NCI-H187 (cell line): ENCODE measurements at regions not wholly inside any gene's neighbourhood (a gene's known extent, or its start where the extent isn't known, plus 50 kb on each side); places are given as distances from the start of the nearest gene placed in this dataset.
"Not testable (repeated sequence)": the region's sequence is repeated elsewhere in the genome, so short reads cannot be mapped to it uniquely, and the experiment has no call there.

Experiments used
- DNase-seq, 2 experiments: peaks; one replicate each; lab custom pipeline; 2025; lab: John Stamatoyannopoulos, UW

- DNase-seq = no peak
Observed at GRCh38 chr12:126436041-126436440, 1370.8 kb downstream of the AACS start.

DNA sequence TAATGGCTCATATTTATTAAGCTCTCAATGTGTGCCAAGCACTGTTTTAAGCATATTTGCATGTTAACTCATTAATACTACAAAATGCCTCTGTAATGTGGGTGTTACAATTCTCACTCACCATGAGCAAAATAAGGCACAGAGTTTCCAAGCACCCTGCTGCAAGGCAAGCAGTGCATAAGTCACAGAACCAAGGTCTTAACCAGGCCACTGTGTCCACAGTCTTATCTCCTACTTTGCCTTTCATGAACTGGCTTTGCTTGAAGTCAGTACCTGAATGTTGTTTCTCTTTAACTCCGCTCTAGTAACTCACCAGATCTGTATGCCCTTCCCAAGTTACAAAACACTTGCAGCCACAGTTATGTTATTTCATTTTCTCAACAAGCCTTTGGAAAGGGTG lies 1372.7 kb downstream of the AACS start:
- DNase-seq = no peak

DNA sequence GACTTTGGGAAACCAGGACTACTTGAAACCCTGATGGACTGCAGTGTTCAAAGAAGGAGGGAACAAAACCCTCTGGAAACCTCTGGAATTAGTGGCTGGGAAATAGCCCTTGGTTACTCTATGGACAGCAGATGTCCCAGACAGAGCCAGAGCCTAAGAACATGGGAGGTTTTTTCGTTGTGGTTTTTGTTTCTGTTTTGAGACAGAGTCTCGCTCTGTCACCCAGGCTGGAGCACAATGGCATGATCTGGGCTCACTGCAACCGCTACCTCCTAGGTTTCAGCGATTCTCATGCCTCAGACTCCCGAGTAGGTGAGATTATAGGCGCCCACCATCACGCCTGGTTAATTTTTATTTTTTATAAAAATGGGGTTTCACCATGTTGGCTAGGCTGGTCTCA lies 1378.7 kb downstream of the AACS start:
- DNase-seq = no peak

DNA sequence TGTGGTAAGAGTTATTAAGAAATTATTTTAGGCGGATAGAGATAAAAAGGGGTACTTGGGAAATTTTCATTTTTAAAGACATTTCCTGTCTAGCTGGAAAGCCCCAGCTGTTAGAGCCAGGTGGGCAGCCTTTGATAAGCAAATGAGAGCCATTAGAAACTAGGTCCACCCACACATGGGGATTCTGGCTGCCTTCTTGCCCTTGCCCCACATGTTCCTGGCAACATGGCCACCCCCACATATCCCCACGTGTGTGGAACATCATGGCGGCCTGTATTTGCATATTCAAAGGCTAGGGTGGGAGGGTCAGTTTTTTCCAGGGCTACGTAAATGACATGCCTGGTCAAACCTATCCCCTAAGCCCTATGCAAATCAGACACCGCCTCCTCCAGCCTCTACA lies 1382.1 kb downstream of the AACS start:
- DNase-seq = no peak

- DNase-seq = no peak
Observed at GRCh38 chr12:126451809-126452208, 1386.6 kb downstream of the AACS start.

GRCh38 chr12:126452686-126453085 lies 1387.5 kb downstream of the AACS start:
- not testable (repeated sequence) for DNase-seq

GRCh38 chr12:126454581-126454980 lies 1389.3 kb downstream of the AACS start:
- no peak for DNase-seq

- DNase-seq = no peak
Observed at GRCh38 chr12:126457776-126458175, 1392.5 kb downstream of the AACS start.

- DNase-seq = no peak
Observed at GRCh38 chr12:126464153-126464552, 1398.9 kb downstream of the AACS start.

- DNase-seq = no peak
Observed at GRCh38 chr12:126469211-126469610, 1404.0 kb downstream of the AACS start.

- DNase-seq = no peak
Observed at GRCh38 chr12:126474703-126475102, 1409.5 kb downstream of the AACS start.

DNA sequence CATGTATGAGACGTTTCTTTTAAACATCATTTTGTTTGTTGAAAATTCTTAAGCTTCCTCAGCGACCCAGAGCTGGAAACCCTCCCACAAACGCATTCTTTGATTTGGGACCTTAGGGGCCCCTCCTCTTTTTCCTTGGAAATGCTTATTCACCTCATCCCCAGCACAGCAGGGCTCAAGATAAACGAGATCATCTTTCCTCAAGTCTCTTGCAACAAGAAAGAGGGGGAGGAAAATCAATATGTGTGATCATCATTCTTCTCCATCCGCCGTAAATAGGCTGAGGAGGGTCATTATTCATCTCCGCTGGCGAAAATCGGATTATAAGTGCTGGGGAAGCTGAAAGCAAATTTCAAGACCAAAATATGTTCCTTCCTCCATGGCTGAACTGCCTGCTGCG lies 1415.2 kb downstream of the AACS start:
- DNase-seq = no peak

DNA sequence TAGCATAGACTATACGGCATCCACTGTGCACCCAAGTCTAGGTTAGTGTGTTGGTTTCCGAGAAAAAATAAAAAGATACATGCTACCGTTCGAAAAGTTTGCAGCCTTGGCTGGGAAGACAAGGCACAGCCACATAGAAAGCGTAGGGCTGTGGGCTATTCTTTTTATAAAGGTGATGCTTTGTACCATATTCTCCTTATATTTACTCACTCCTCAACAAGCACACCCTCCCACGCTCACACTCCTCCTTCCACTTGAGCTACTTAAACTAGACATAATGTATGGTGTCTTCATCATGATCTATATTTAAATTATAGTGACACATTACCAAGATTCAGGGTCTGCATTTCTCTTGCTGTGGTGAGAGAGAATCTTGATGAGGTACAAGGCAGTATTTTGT lies 1416.5 kb downstream of the AACS start:
- no peak for DNase-seq

DNA sequence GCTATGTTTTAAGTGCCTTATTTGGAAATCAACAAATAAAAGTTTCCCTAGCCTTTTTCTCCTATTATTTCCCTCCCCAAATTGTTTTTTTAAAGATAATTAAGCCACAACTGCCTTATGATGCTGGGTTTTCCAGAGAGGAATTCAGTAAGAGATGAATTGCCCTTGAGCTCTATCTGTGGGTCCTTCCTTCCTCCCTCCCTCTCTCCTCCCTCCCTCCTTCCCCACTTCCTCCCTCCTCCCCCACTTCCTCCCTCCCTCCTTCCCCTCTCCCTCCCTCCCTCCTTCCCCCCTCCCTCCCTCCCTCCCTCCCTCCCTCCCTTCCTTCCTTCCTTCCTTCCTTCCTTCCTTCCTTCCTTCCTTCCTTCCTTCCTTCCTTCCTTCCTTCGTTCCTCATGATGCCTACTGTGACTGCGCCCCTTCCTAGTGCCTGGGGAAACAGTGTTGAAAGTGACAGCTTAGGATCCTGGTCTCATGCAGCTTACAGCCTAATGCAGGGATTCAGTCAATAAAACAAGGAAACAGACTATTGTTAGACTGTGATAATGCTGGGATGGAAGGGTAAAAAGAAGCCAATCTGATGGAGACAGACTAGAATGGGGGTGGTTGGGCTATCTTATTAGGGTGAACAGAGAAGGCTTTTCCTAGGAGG lies 1417.1 kb downstream of the AACS start:
- DNase-seq = no peak

DNA sequence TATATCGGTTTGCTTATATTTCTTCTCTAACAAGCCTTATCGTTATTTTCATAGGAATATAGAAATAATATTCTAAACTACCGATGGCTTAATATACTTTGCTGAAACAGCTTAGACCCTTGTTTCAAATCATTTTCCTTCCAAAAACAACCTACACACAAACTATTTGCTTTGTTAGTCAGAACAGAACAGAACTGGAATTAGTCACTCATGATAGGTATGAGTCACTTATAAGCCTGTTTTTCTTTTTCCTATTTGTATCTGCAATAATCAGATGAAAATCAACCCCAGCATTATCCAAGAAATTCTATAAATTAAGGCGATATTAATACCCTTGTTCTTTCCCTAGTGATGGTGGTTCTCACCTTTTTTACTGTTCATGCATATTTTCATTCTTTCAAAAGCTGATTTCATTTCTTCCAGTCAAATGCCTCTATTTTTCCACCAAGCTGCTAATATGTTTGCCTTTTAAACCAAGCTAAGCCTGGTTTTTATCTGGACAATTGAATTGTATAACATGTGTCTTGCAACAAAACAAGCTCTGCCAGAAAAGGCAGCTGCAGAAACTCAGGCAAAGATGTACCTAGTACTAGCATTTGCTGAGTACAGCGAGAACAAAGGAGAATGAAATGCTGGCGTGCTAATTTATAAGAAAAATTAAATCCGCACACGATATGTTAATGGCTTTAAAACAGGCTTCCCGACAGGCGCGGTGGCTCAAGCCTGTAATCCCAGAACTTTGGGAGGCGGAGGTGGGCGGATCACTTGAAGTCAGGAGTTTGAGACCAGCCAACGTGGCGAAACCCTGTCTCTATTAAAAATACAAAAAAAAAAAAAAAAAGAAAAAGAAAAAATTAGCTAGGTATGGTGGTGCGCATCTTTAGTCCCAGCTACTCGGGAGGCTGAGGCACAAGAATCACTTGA lies 1418.2 kb downstream of the AACS start:
- no peak for DNase-seq

- no peak for DNase-seq
Observed at GRCh38 chr12:126487431-126487980, 1422.3 kb downstream of the AACS start.

- no peak for DNase-seq
Observed at GRCh38 chr12:126488806-126489205, 1423.6 kb downstream of the AACS start.

GRCh38 chr12:126492181-126492580 lies 1426.9 kb downstream of the AACS start:
- no peak for DNase-seq

DNA sequence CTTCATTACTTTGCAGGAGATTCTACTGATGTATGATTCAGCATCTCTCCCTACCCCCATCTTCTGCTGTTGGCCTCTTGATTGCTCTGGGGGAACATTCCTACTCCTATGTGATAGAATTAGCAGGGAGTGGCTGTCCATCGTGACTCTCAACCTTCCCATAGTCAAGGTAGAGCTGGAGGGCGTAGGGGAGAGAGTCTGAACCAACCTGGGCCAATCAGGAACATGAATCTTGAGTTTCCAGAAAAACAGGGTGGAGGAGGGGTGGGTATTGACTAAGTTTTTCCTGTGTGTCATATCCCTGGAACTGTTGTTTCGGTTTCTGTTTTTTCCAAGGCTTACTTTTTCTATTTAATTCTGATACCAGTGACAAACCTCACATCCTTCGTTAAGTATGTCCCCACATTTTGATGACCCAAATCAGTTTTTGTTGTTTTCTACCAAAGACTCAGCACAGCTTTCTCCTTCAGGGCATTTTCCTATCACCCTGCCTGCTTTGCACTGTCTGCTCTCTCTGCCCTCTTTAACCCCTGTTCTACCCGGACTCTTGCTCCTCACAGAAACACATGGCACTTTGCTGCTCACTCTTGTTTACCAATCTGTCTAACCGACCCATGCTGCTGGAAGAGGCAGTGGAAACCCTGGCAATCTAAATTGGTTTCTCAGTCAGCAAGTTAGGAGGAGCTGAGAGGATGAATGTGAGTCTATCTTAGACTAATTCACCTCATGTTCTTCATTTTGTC lies 1428.3 kb downstream of the AACS start:
- DNase-seq = no peak

DNA sequence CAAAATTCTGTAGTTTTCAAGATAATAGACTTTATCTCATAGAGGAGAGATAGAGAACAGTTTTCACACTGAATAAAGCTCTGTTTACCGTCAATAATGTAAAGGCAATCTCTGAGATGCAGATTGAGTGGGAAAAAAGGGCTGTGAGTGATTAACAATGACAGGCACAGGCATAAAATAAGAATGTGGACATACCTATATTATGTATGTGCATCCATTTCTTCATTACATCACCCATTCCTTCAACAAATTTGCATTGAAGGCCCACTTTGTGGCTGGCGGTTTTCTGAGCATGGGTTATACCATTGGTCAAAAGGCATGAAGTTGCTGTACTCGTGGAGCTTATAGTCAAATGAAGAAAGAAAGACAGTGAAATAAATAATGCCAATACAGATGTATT lies 1431.0 kb downstream of the AACS start:
- DNase-seq = no peak

GRCh38 chr12:126506426-126507182 lies 1441.4 kb downstream of the AACS start:
- DNase-seq = no peak

DNA sequence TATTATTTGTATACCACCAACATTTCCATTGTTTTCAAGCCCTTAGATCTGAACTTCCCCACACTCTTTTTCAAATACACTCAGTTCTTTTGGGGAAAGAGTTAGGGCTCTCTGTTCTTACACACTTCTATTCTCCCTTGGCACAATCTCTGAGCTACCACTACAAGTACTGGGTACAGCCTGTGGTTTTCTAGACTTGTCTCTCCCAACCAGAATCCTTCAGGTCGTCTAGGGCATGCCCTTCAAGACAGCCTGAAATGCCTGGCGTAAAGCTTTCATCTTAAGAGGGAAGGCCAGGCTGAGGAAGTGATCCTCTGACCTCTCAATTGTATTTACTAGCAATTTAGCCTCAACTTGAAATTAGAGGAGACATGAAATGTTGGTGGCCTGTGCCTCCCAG lies 1442.0 kb downstream of the AACS start:
- no peak for DNase-seq
